Left ventricle myocardium inferior (tissue), 1 donor: ENCODE measurements at regions not wholly inside any gene's neighbourhood (a gene's known extent, or its start where the extent isn't known, plus 50 kb on each side); places are given as distances from the start of the nearest gene placed in this dataset.

Source experiments
- DNase-seq: peaks from one replicate; pipeline ENCODE4 v3.0.0-alpha.2; 2020
- H3K27ac ChIP-seq: fragments of 200-600 bp; replicated peaks from 2 replicates; pipeline ENCODE4 v1.8.0; 2021
- H3K27me3 ChIP-seq: fragments of 200-600 bp; 2 replicates; pipeline ENCODE4 v1.8.0; 2021; ENCODE audit warnings: low read depth
- H3K36me3 ChIP-seq: fragments of 200-600 bp; 2 replicates; pipeline ENCODE4 v1.8.0; 2021
- H3K4me1 ChIP-seq: fragments of 200-600 bp; 2 replicates; pipeline ENCODE4 v1.8.0; 2021
- H3K4me3 ChIP-seq: fragments of 200-600 bp; 2 replicates; pipeline ENCODE4 v1.8.0; 2021; ENCODE audit warnings: mild to moderate bottlenecking, moderate library complexity
- H3K9me3 ChIP-seq: fragments of 200-600 bp; replicated peaks from 2 replicates; pipeline ENCODE4 v1.8.0; 2021
- intact Hi-C: fragments of 100-400 bp; cut with micrococcal nuclease; formaldehyde crosslinking; loops from one replicate; pipeline ENCODE4 v1.11.0; 2022
- TF ChIP-seq, protein P1 (sequence below): fragments of 200-600 bp; IDR thresholded peaks from 2 replicates; pipeline ENCODE4 v1.8.0; 2021; ENCODE audit warnings: antibody characterized with exemption, mild to moderate bottlenecking, borderline replicate concordance
- donor health status: DM: no; HTN: yes; CAD: no; lungs with severe emphysema.

GRCh38 chr5:171628633-171628974 is 157.0 kb upstream of the SMIM23 start:
- Histone ChIP-seq H3K27me3 (peaks cover 11% of the 10 kb centered on the region), H3K4me3 (no peak overlapping the region), H3K27ac (no peak overlapping the region), H3K36me3 (no peaks in the 10 kb centered on the region), H3K9me3 (no peaks in the 10 kb centered on the region), H3K4me1 (peaks cover 17% of the 10 kb centered on the region)
- DNase-seq: no peak
- intact Hi-C loops: loop anchor here (10.0 kb wide), 1 partner anchor 214 kb away; the partner anchor contains the start of gene FGF18
- TF ChIP-seq, protein P1, sequence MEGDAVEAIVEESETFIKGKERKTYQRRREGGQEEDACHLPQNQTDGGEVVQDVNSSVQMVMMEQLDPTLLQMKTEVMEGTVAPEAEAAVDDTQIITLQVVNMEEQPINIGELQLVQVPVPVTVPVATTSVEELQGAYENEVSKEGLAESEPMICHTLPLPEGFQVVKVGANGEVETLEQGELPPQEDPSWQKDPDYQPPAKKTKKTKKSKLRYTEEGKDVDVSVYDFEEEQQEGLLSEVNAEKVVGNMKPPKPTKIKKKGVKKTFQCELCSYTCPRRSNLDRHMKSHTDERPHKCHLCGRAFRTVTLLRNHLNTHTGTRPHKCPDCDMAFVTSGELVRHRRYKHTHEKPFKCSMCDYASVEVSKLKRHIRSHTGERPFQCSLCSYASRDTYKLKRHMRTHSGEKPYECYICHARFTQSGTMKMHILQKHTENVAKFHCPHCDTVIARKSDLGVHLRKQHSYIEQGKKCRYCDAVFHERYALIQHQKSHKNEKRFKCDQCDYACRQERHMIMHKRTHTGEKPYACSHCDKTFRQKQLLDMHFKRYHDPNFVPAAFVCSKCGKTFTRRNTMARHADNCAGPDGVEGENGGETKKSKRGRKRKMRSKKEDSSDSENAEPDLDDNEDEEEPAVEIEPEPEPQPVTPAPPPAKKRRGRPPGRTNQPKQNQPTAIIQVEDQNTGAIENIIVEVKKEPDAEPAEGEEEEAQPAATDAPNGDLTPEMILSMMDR: no peak

- Histone ChIP-seq H3K27ac (no peak overlapping the region), H3K27me3 (peaks cover 11% of the 10 kb centered on the region), H3K9me3 (no peaks in the 10 kb centered on the region), H3K4me3 (no peak overlapping the region), H3K4me1 (peaks cover 17% of the 10 kb centered on the region), H3K36me3 (no peaks in the 10 kb centered on the region)
- DNase-seq: no peak
- TF ChIP-seq, protein P1: no peak
- intact Hi-C loops: loop anchor here (10.0 kb wide), 1 partner anchor 214 kb away; the partner anchor contains the start of gene FGF18
Observed at GRCh38 chr5:171629221-171629620, 156.4 kb upstream of the SMIM23 start.

- Histone ChIP-seq H3K27me3 (peaks cover 11% of the 10 kb centered on the region), H3K4me1 (peaks cover 17% of the 10 kb centered on the region), H3K27ac (no peak overlapping the region), H3K4me3 (peak overlapping the region; percentile 36), H3K36me3 (no peaks in the 10 kb centered on the region), H3K9me3 (no peaks in the 10 kb centered on the region)
- DNase-seq: peak; percentile 63
- intact Hi-C loops: loop anchor here (10.0 kb wide), 1 partner anchor 215 kb away; the partner anchor contains the start of gene FGF18
- TF ChIP-seq, protein P1: peak; percentile 69
Observed at GRCh38 chr5:171629628-171630349, 155.8 kb upstream of the SMIM23 start.

DNA sequence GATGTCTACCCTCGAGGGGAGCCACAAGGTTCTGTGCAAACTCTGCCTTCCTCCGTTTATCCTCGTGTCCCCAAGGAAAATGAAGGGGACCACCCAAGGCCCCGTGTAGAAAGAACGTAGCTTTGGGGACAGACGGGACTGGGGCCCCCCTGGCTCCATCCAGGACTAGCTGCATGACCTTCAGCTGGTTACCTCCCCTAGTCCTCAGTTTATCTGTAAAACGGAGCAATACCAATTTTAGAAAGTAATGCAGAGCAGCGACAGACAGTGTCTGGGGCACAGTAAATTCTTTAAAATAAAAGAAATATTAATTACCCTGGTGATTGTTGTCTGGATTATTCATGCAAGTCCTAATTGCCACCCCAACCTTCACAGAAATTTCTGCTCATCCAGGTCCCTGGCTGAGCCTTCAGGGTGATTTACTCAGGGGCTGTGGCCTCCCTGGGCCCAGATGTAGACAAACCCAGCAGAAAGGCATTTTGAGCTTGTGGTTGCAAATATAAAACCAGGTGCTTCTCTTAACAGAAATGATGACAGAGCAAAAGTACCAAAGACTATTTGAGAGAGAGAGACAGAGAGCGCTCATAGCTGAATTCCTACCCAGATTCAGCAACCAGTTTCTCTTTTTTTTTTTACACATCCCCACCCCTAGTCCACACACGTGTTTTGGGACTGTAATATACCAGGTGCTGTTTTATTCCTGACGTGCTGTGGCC is 155.1 kb upstream of the SMIM23 start:
- peak overlapping the region; percentile 36 for H3K4me3 ChIP-seq
- H3K4me1 ChIP-seq: peaks cover 17% of the 10 kb centered on the region
- H3K27ac ChIP-seq: no peak overlapping the region
- intact Hi-C loops: no loop called here
- no peaks in the 10 kb centered on the region for H3K9me3 ChIP-seq
- H3K36me3 ChIP-seq: no peaks in the 10 kb centered on the region
- TF ChIP-seq, protein P1: no peak
- DNase-seq: no peak
- H3K27me3 ChIP-seq: peaks cover 10% of the 10 kb centered on the region

GRCh38 chr5:171632616-171633015 is 153.0 kb upstream of the SMIM23 start:
- Histone ChIP-seq H3K9me3 (no peaks in the 10 kb centered on the region), H3K4me1 (peaks cover 17% of the 10 kb centered on the region), H3K27me3 (peaks cover 6% of the 10 kb centered on the region), H3K4me3 (no peak overlapping the region), H3K27ac (no peak overlapping the region), H3K36me3 (no peaks in the 10 kb centered on the region)
- TF ChIP-seq, protein P1: no peak
- intact Hi-C loops: no loop called here
- DNase-seq: no peak
